ENCODE measurements at regions not wholly inside any gene's neighbourhood (a gene's known extent, or its start where the extent isn't known, plus 50 kb on each side); places are given as distances from the start of the nearest gene placed in this dataset.

GRCh38 chrX:5409106-5409505 is 819.6 kb downstream of the NLGN4X start:
- TF ChIP-seq TAF1 (IDR thresholded peaks at IDR 0.05; ENCODE audit: borderline replicate concordance, insufficient read depth, low read length) (no peak), REST (IDR thresholded peaks at IDR 0.05; ENCODE audit: insufficient read depth in 1 of 2, low read depth in 2 of 2, low read length in 2 of 2) (no peak), SIN3A (IDR thresholded peaks at IDR 0.05; ENCODE audit: borderline replicate concordance, insufficient read depth, low read length) (no peak), POLR2AphosphoS5 (IDR thresholded peaks at IDR 0.05; ENCODE audit: low read depth, low read length) (no peak), FOXP2 (optimal IDR thresholded peaks at IDR 0.05; ENCODE audit: borderline replicate concordance, extremely low read depth, extremely low read length, insufficient read depth) (no peak)

- no peak for TF ChIP-seq FOXP2 (optimal IDR thresholded peaks at IDR 0.05; ENCODE audit: borderline replicate concordance, extremely low read depth, extremely low read length, insufficient read depth)
Observed at GRCh38 chrX:5402461-5402860, 826.2 kb downstream of the NLGN4X start.

GRCh38 chrX:5399403-5399802 is 829.3 kb downstream of the NLGN4X start:
- TF ChIP-seq POLR2AphosphoS5 (IDR thresholded peaks at IDR 0.05; ENCODE audit: low read depth, low read length) (no peak), FOXP2 (optimal IDR thresholded peaks at IDR 0.05; ENCODE audit: borderline replicate concordance, extremely low read depth, extremely low read length, insufficient read depth) (no peak), REST (IDR thresholded peaks at IDR 0.05; ENCODE audit: insufficient read depth in 1 of 2, low read depth in 2 of 2, low read length in 2 of 2) (no peak), TAF1 (IDR thresholded peaks at IDR 0.05; ENCODE audit: borderline replicate concordance, insufficient read depth, low read length) (no peak), SIN3A (IDR thresholded peaks at IDR 0.05; ENCODE audit: borderline replicate concordance, insufficient read depth, low read length) (no peak)

- TF ChIP-seq REST (IDR thresholded peaks at IDR 0.05; ENCODE audit: insufficient read depth in 1 of 2, low read depth in 2 of 2, low read length in 2 of 2) (no peak), SIN3A (IDR thresholded peaks at IDR 0.05; ENCODE audit: borderline replicate concordance, insufficient read depth, low read length) (no peak), FOXP2 (optimal IDR thresholded peaks at IDR 0.05; ENCODE audit: borderline replicate concordance, extremely low read depth, extremely low read length, insufficient read depth) (no peak), POLR2AphosphoS5 (IDR thresholded peaks at IDR 0.05; ENCODE audit: low read depth, low read length) (no peak), TAF1 (IDR thresholded peaks at IDR 0.05; ENCODE audit: borderline replicate concordance, insufficient read depth, low read length) (no peak)
Observed at GRCh38 chrX:5397409-5397808, 831.3 kb downstream of the NLGN4X start.

GRCh38 chrX:5390376-5390775 is 838.3 kb downstream of the NLGN4X start:
- TF ChIP-seq TAF1 (IDR thresholded peaks at IDR 0.05; ENCODE audit: borderline replicate concordance, insufficient read depth, low read length) (no peak), REST (IDR thresholded peaks at IDR 0.05; ENCODE audit: insufficient read depth in 1 of 2, low read depth in 2 of 2, low read length in 2 of 2) (no peak), SIN3A (IDR thresholded peaks at IDR 0.05; ENCODE audit: borderline replicate concordance, insufficient read depth, low read length) (no peak), FOXP2 (optimal IDR thresholded peaks at IDR 0.05; ENCODE audit: borderline replicate concordance, extremely low read depth, extremely low read length, insufficient read depth) (no peak), POLR2AphosphoS5 (IDR thresholded peaks at IDR 0.05; ENCODE audit: low read depth, low read length) (no peak)

Measured in PFSK-1 (cell line).